ENCODE measurements at regions not wholly inside any gene's neighbourhood (a gene's known extent, or its start where the extent isn't known, plus 50 kb on each side); places are given as distances from the start of the nearest gene placed in this dataset.

DNA sequence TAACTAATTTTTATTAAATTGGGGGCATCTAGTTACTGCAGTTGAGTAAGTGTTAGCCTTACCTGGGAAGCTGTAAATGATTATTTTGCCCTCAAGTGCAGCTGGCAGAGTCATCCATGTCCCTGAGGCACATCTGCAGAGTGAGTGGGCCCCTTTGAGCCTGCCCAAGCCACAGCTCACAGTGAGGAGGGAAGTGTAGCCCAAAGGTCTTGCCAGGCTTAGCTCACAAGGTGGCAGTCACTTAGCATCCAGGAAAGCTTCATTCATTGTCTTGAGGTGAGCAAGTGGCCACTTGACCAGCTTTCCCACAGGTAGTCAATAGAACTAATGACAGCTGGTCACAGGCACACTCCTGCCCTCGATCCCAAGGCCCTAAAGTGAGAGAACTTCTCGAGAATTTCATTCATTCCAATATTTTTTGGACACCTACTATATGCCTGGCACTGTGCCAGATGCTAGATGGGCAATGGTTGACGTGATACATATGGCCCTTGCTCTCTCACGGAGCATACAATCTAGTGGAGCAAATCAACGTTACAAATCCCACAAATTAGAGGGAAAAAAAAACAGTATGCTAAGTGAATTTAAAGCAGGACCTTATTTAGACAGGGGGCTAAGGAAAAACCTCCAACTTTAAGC lies 163.3 kb upstream of the IL12A start:
- in situ Hi-C loops (cut with HindIII; ENCODE audit: low sequenced_read_pairs): no loop called here

DNA sequence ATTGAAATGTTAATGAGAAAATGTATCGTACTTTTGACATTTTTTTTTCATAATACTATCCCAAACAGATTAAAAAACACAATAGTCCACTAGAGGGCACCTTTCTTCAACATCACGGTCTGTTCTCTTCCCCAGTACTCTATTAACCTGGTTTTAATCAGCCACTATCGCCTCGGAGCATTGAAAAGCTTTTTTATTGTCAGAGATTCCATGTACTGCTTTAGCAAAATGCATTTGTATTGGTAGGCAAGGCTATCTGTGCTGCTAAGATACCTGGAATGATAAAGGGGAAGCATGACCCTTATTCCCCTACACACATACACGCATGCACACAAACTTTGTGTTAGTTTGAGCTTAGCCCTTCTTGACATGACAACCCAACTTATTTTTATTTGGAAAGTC lies 160.1 kb upstream of the IL12A start:
- in situ Hi-C loops (cut with HindIII; ENCODE audit: low sequenced_read_pairs): no loop called here

DNA sequence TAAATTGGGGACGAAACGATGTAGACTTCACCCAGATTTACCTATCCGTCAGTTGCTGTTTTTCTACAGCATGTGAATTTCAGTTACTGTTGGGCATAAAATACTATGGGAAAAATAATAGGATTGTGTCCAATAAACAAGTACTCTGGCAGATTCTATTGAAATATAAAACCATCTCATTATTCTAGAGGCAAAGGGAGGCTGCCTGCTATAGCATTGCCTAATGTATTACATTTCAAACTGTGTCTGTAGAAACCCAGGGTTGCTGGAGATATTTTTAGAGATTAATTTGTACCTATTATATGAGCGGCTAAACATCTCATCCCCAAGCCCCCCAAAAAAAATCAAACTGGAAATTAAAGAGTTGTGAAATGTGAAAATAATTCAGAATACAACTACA lies 159.6 kb upstream of the IL12A start:
- in situ Hi-C loops (cut with HindIII; ENCODE audit: low sequenced_read_pairs): no loop called here

DNA sequence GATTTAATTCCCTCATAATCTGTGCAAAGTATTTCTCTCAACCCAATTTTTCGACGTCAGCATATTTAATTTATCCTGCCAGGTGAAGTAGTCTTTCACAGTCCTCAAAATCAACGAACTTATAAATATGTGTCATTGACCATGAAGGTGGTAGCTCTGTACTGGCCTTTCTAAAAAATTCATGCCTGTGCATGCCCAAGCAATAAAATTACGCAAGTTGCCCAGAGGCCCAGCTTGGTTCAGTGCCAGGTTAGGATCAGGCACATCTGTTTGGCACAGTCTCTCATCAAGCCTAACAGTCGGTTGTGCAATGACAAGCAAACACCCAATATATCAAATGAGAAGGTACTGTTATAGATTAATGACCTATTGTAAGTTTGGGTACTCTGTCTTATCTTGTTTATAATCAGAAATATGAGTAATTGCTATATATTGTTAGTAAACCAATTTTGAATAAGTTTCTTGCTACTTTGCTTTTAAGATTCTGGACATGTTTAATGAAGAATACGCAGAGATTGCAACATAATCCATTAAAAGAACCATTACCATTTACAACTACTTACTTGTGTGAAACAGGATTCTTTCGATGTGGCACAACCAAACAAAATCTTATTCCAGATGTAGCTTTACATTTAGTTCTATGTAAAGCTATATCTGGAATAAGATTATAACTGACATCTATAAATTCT lies 159.0 kb upstream of the IL12A start:
- in situ Hi-C loops (cut with HindIII; ENCODE audit: low sequenced_read_pairs): no loop called here

DNA sequence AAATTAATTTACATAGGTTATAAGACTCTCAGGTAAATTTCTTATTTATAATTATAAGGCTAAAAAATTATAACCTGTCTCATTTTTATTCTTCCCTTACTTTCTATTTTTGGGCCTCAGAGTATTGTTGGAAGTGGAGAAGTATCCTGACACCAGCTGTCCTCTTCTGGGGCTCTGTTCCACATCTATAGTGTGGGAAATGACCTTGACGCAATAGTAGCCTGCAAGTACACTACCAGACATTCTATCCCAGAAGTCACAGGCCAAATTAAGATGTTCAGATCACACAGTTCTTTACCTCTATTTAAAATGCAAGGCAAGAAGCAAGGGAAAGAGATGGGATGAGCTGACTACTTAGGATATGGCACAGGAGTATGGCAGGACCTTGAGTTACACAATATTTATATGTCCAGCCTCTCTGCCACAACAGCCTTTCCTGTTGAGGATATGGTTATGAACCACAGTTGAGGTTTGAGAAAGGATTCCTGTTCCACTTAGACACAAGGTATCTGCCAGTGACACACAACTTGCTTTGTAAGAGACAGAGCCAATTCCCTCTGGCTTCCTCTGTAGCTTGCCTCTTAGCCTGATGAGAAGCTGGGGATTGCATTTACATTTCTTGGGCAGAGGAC lies 158.0 kb upstream of the IL12A start:
- in situ Hi-C loops (cut with HindIII; ENCODE audit: low sequenced_read_pairs): no loop called here

DNA sequence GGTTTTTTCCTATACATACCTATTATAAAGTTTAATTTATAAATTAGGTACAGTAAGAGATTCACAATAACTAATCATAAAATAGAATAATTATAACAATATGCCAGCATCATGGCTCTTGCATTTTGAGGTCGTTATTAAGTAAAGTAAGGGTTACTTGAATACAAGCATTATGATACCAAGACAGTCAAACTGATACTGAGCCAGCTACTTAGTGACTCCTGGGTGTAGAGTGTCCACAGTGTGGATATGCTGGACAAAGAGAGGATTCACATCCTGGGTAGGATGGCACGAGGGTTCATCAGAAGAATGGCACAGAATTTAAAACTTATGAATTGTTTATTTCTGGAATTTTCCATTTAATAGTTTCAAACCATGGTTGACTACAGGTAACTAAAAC lies 157.2 kb upstream of the IL12A start:
- in situ Hi-C loops (cut with HindIII; ENCODE audit: low sequenced_read_pairs): no loop called here

DNA sequence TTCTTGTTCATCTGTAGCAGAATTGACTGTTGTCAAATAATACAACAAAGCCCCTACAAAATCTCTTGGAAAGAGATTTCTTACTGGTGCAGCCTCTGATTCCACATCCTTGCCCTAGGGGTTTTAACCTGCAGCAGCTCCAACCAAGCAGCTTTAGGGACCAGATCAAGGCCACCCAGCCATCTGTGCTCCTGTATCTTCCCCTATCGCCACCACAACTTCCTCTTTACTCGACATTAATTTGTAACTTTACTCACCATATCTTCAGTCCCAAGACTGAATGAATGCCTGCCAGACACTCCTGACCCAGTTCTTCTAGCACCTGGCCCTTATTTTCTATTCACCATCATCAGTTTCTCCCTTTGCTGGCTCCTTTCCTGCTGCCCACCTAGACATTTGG lies 156.6 kb upstream of the IL12A start:
- in situ Hi-C loops (cut with HindIII; ENCODE audit: low sequenced_read_pairs): no loop called here

DNA sequence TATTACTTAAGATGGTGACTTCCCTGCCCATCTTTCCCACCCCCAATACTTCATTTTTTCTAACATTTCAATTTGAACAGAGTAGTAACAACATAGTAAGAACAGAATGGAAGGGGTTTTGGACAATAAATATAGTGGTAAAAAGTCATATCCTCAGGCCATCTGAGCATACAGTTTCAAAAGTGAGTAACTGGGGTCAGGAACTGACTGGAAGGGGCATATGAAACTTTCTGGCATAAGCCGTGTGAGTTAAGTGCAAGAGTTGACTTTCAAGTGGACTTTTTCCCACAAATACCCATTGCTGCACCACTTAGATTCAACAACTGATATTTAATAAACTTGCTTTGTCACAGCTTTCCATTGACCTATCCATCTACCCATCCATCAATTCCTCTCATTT lies 153.5 kb upstream of the IL12A start:
- in situ Hi-C loops (cut with HindIII; ENCODE audit: low sequenced_read_pairs): no loop called here

DNA sequence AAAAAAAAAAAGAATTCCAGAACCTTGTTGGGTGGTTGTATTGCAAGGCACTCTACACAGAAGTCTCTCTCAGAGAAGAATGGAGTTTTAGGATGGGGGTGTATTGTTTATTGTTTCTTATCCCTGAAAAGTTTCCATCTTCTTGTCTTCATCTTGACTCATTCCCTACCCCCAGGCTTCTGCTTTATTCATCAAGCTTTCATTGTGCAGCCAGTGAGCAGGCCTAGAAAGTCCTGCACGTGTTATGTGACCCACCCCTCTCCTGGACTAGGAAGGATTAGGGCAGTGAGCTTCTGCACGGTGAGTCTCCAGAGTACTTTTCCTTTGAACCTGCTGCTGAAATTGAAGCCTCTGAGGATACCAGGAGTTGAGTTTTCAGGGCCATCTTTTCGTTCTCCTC lies 150.9 kb upstream of the IL12A start:
- in situ Hi-C loops (cut with HindIII; ENCODE audit: low sequenced_read_pairs): no loop called here

DNA sequence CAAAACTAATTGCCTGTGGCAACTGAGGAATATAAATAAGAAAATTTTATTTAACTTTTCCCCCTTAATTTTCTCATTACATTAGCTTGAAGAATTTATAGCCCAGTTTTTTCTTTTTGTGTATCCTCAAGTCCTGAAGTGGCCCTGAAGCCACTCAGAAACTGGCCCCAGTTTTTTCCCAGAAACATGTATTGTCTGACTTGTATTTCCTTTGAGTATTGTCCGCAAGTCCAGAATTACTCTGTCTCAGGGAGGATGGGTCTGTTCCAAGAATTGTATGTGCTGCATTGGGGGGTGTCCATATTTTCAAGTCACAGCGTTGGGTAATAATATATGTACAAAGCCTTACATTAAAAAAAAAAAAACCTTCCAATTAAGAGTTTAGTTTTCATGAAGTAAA lies 149.7 kb upstream of the IL12A start:
- in situ Hi-C loops (cut with HindIII; ENCODE audit: low sequenced_read_pairs): no loop called here

DNA sequence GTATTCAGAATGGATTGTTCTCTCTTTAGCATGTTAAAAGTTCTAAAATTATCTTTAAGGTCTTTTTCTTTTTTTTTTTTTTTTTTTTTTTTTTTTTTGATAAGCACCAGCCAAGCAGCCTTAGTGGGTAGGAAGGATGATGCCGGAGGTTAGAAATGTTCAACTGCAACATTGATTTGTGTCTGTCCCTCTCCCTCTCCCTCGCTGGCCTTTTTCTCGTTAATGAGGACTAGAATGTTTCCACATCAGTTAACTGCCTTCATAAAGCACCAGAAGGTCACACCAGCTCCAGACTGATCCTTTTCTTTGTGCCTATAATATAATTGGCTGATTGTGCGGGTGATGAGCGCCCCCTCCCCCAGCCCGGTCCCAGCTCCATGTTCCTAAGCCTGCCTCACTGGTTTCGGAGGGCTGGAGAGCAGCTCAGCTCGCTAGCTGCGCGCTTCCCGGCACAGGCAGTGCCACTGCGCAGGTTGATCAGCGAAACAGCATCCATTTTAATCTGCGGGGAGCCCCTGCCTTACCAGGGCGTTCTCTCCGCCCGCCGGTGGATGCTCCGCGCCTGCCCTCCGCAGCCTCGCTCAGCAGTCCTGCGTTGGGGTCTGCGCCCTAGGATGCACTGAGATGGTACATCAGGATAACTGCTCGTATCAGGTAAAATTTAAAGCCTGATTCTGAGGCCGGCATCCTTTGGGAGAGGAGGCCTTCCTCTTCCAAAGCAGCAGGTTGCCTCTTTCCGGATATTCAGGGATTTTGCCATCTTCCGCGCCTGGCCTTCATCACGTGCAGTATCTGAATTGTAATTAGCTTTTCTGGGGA lies 148.9 kb upstream of the IL12A start, which contains the start of gene SCHIP1:
Gene SCHIP1, plus strand, starts transcription at position 301 of the 819 bp plus-strand sequence.
- in situ Hi-C loops (cut with HindIII; ENCODE audit: low sequenced_read_pairs): no loop called here

DNA sequence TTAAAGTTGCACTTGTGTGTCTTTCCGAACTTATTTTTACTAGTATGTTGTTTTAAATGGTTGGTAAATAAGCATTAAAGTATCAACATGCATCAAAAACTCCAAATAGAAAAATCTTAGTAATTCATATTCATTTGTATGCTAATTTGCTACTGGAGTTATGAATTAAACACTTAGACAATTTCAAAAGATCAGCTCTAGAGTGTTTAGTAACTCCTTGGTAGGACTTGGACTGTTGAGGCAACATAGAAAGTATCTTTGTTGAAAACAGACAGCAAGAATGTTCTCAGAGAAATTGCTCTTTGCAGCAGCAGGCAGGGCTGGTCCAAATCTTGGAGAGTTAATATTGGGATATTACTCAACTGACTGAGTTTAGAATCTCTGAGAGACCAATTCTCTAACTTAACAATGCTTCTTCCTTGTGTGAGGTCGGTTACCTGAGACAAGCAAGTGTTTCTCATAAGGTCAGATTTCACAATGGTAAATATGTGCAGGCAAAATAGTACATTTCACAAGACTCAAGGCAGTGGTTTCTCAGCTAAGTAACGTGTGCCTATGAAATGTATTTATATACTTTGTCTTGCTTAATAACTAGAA lies 147.8 kb upstream of the IL12A start:
- in situ Hi-C loops (cut with HindIII; ENCODE audit: low sequenced_read_pairs): no loop called here

DNA sequence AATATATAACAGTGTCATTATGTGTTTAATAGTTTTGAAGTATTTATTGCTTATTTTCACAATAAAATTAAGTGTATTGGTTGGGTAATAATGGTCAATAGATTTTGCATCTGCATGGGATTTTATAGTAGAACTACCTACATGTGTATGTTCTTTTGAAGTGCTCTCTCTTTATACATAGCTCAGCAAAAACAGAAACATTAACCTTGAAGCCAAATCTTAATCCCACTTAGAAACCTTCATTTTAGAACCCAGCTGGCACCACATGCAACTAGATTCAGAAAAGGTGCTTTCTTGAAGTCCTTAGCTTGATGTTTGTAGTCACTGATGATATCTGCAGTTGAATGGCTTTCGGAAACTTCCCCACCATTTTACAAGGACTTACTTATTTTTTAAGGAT lies 146.9 kb upstream of the IL12A start:
- in situ Hi-C loops (cut with HindIII; ENCODE audit: low sequenced_read_pairs): no loop called here

DNA sequence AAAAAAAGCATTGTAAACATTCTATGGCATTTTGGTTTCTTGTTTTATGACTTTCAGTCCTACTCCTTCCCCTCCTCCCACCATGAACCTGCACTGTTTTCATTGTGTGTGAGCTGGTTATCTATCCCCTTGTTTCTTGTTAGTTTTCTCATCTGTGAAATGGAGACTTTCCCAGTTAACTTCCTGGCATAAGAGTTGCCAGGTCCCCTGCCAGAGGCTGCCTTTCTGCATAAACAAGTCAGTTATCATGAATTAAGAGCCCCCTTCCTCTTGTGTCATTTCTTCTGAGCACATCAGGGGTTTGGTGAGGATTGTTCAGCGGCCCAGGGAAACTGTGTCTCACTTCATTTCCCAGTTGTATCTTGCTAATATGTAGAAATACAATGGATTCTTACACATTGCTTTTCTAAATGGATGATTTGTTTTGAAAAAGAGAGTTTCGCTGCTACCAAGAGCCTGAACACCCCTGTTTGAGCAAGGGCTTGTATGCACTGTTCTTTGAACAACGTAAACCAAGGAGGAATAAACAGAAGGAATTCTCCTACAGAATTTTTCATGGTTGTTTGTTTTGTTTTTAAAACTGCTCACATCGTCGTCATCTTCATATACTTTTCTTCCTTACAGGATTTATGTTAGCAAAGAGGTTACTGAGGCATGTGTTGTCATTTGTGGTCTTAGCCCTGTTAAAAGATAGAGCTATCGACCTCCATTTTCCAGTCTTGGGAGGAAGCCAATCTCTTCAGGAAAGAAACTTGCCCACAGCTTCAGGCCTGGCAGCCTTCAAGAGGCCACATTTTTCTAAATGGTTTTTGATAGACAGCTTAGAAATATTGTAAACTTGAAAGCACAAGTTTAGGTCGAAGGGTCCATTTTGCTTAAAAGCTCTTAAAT lies 144.6 kb upstream of the IL12A start:
- in situ Hi-C loops (cut with HindIII; ENCODE audit: low sequenced_read_pairs): no loop called here

DNA sequence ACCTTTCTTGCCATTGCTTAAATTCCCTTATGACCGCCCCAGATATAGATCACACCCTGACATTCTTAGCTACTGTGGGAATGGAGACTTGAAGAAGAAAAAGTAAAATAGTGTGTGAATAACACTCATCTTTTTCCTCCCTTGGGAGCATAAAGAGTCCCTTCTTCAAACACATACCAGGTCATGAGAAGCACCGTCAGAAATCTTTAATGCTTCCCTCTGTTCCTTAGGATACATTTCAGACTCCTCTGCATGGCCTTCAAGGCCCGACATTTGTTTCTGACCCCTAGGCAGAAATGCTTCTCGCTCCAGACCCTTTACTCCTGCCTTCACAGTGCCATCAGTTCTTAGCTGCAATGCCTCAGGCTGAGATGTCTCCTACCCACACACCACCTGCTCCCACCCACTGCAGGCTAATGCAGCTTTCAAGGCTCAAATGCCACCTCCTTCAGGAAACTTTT lies 143.8 kb upstream of the IL12A start:
- in situ Hi-C loops (cut with HindIII; ENCODE audit: low sequenced_read_pairs): no loop called here

DNA sequence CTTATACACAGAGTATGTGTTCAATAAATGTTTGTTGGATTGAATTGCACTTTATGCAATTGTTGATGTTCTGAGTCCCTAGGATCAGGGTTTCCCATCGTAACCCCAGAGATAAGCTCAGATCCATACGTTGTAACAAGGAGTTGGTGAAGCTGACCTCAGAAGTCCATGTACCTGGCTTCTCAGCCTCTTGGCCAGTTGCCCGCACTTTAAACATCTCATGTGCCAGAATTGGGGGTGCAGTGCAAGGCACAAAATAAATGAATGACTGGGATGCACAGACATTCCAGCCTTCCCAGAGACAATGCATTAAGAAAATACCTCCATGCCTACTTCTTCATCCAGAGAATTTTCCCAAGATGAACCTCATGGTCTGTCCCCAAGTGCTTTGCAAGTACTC lies 142.9 kb upstream of the IL12A start:
- in situ Hi-C loops (cut with HindIII; ENCODE audit: low sequenced_read_pairs): no loop called here

DNA sequence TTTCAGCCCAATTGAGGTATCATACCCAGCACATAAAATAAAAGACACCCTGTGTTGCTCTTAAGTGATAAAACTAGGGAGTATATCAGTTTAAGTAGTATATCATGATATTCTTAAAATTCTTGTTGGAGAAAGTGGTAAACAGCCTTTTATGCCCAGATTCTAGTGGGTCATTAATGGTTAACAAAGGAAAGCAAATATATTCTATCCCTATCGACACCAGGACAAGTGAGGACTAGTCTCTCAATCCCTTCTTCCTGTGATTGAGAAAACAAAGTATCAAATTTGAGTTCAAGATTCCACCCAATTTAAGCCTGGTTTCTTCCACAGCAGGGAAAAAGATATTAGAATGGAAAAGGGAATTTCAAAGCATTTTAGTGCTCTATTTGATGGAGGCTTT lies 142.4 kb upstream of the IL12A start:
- in situ Hi-C loops (cut with HindIII; ENCODE audit: low sequenced_read_pairs): no loop called here

DNA sequence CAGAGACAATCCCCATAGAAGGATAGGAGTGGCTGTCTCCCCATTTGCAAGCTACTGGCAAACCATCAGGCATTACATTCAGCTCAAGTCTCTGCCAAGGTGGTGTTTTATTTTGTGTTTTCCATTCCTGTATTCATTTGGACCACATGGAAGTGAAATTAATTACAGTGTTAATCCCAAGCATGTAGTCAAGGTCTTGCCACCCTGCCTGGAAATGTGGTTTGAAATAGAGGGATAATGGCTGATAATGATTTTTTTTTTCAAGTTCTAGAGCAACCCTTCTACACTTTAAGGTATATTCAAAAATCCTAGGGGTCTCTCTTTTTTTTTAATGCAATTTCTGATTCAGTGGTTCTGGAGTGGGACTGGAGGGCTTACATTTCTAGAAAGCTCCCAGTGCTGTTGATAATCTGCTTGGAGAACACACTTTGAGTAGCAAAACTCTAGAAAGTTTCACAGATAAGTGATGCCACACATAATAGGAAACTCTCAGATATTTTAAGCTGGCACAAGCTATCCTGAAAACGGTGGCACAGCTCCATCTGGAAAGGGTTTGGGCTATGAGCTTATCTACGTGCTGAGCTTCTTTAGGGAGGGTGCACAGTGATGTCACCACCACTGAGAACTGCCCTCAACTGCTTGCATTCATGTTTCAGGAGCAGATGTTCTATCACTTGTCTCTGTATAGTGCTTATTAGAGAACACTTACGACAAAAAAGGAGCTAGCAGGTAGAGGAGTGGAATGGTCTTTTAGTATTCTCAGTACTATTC lies 140.1 kb upstream of the IL12A start:
- in situ Hi-C loops (cut with HindIII; ENCODE audit: low sequenced_read_pairs): no loop called here

DNA sequence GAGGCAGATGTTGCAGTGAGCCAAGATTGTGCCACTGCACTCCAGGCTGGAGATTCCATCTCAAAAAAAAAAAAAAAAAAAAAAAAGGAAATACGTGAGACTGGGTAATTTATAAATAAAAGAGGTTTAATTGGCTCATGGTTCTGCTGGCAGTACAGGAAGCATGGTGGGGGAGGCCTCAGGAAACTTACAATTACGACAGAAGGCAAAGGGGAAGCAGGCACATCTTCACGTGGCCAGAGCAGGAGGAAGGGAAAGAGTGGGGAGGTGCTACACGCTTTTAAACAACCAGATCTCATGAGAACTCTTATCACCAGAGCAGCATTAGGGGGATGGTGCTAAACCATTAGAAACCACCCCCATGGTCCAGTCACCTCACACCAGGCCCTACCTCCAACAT lies 138.2 kb upstream of the IL12A start:
- in situ Hi-C loops (cut with HindIII; ENCODE audit: low sequenced_read_pairs): no loop called here

All from DLD1 (cell line).